ENCODE measurements at regions not wholly inside any gene's neighbourhood (a gene's known extent, or its start where the extent isn't known, plus 50 kb on each side); places are given as distances from the start of the nearest gene placed in this dataset.
"Not testable (repeated sequence)": the region's sequence is repeated elsewhere in the genome, so short reads cannot be mapped to it uniquely, and the experiment has no call there.

DNA sequence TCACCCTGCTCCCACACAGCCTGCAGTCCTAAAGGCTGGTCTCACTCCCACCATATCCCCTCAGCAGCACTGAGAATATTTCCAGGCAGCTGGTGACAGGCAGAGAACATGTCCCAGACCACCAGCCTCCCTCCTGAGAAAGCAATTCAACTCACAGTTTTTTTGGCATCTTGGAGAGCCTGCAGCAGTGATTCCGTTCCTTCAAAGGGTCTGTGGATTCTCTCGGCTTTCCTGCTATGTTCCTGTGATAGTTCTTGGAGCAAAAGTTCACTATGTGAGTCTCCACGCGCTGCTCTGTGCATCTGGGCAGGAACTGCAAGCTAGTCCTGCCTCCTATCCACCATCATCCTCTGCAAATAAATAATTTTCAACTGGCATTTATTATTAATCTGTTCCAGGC lies 448.3 kb upstream of the HSF2 start:
- no peak for DNase-seq

DNA sequence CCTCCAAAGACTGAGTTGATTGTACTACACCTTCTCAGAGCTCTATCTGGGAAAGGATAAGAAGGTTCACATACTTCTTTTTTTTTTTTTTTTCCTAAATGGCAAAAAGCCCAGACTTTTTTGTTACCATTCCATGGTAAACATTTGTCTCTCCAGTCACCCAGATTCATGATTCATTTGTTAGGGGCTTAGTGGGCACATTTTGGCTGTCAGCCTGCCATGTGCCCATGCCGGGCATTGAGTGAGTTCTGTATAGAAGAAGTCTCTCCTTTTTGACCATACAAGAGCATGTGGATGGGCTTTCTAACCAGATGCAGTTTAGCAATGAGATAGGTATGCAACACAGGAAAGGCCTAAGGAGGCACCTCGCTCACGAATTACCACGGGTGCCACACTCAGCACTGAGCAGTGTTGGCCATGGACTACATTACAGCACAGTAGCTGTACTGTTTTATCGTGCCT lies 447.5 kb upstream of the HSF2 start:
- no peak for DNase-seq

DNA sequence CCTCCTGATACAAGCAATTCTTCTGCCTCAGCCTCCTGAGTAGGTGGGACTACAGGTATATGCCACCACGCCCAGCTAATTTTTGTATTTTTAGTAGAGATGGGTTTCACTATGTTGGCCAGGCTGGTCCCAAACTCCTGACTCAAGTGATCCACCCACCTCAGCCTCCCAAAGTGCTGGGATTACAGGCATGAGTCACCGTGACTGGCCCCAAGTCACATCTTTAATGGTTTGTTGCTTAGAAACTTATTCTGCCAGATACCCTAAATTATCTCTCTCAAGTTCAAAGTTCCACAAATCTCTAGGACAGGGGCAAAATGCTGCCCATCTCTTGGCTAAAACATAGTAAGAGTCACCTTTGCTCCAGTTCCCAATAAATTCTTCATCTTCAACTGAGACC lies 444.1 kb upstream of the HSF2 start:
- not testable (repeated sequence) for DNase-seq

DNA sequence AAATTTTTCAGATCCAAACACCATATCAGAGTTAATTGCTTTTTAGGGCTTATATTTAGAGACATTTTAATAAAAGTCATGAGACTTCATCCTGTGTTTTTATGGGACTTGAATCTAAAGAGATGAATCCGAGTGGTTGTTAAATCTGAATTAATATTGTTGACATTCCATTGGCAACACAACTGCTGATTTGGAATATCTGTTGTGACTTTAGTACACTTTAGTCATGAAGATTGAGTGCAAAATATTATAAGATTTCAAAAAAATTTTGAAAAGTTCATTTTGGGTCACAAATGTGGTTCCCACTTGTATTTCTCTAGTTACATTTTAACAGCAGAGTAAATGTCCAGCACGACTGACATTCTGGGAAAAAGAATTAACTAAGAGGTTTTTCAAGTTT lies 442.7 kb upstream of the HSF2 start:
- DNase-seq, result no peak

DNA sequence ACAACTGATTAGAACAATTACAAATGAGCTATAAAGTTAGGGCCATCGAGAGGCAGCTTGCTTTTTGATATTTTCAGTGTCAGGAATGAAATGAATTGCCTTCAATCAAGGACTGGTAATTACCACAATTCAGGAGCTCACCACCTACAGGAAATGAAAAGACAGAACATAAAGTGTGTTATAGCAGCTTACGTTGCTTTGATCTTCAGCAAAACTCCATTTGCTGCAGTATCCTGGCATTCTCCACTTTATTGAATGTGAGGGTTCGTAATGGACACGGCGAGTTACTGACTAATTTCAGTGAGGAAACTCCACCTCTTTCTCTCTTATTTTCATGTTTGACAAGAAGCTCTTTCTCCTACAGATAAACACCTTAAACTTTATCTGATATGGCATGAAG lies 440.0 kb upstream of the HSF2 start:
- DNase-seq, result no peak

DNA sequence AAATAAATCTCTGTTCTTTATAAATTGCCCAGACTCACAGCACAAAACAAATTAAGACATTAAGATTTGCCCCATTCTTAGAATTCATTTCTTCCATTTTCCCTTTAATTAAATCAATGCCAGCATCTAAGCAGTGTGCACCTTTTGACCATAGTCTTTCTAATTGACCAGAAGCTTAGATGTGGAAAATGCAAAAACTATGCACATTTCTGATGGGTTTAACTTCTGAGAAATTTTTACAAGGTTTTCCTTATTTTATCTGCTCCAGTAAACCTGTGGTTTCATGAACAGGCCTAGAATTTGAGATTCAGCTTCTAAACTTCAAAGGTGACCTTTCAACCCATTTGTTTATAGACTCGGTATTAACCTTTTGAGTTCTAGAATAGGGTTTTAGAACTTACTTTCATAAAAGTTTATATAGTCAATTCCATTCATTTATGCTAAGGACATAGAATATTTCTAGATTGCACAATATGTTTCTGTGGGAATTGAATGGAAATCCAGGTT lies 437.8 kb upstream of the HSF2 start:
- no peak for DNase-seq

DNA sequence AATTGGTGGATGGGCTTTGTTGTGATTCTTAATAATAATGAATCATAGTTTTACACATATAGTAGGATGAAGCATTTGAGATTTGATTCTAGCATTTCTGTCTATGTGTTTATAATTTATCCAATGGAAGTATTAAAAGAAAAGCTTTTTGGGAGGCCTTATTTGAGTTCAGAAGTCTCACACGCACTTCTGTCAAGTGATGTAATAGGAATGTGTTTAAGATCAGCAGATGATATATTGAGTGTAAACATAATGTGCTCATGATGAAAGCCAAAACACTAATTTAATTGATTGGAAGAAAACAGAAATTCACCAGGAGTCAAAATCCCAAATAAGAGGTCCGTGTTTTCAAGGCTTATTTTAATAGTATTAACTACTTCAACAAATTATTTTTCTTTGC lies 435.6 kb upstream of the HSF2 start:
- no peak for DNase-seq

DNA sequence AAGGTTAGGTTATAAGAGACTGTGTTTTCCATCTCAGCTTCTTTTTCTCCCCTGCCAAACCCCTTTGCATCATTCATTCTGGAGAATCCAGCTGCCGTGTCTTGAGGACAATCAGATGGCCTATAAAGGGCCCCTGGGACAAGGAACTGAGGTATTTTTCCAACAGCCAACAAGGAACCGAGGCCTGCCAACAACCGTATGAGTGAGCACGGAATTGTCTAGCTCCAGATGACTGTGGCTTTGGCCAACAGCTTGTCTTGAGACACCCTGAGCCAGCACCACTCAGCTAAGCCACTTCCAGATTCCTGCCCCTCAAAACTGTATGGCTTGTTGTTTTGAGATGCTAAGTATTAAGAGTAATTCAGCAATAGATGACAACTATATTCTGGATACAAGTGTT lies 433.7 kb upstream of the HSF2 start:
- DNase-seq, result no peak

DNA sequence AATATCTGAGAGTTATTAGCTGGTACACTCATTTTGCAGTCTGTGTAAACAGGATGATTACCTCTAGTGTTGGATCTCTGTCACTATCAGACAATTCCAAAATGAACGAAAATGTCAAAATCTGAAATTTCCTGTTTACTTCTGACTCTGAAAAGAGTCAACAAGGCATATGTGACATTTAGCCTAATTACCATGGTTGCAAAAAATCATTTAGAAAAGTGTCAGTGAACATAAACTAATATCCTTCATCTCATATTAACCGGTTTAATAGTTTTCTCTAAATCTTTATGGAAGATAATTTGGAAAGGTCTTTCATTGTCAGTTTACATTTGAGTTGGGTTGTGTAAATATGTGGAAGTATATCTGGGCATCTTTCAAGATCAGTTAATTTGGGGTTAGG lies 431.8 kb upstream of the HSF2 start:
- DNase-seq, result no peak

DNA sequence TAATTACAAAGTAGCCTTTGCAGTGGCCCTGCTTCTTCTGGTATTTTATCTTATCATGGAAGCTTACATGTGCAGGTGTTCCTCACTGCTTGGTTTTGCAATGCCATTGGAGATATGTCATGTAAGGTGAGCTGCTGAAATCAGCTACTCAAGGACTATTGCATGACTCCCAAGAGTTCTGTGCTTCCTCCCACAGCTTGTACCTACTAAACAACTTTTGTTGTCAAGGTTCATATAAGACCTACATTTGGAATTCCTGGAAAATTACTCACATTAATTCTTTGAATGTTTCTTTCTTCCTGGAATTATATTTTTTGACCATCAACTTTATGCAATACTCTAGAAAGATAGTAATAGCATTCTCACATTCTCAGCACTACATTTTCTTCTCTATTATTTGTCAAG lies 427.5 kb upstream of the HSF2 start:
- no peak for DNase-seq

DNA sequence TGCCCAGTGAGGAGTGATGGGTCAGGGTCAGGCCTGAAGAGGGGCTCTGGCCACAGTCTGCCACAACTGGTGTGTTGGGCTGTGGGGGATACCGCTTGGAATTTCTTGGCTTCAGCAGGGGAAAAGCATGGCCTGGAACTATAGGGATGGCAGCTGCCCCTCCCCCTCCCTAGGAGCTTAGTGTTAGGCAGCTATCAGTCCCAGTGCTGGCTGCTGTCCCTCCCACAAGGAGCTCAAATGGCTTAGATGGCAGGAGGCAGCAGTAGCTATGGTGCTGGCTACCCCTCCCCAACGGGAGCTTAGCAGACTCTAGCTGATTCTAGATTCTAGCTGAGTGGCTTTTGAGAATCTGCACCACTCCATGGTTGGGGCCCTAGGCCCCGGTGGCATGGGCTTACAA lies 414.5 kb upstream of the HSF2 start:
- no peak for DNase-seq

DNA sequence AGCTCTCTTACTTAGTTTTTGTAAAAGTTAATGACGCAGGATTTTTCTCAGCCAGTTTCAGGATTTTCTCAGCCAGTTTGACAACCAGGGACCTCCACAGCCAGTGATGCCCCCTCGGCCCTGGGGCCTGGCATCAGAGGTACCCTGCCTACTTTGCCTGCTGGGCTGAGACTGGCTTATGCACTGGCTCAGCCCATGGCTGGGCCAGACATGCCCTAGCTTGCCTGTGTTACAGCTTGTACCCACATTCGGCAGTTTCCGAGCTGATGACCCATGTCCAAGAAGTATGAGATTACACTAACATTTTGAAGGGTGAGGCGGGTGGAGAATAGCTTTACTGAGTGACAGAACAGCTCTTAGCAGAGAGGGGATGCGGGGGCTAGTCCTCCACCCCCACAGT lies 406.1 kb upstream of the HSF2 start:
- DNase-seq, result no peak

DNA sequence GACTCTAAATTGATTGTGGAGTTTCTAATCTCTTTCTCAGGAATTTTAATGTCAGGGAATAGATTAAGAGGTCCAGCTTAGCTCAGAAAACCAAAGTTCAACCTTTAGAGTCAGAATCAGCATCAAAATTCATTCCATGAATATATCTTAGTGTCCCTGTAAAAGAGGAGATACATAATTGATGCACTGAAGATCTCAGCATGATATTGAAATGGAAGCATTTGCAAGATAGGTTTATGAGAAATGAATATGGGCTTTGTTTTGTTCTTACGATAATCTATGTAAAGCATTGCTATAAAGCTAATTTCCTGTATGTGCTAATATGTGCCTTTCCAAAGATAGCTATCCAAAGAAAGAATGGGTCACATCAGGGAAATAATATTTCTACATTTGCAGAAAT lies 404.5 kb upstream of the HSF2 start:
- DNase-seq, result no peak

DNA sequence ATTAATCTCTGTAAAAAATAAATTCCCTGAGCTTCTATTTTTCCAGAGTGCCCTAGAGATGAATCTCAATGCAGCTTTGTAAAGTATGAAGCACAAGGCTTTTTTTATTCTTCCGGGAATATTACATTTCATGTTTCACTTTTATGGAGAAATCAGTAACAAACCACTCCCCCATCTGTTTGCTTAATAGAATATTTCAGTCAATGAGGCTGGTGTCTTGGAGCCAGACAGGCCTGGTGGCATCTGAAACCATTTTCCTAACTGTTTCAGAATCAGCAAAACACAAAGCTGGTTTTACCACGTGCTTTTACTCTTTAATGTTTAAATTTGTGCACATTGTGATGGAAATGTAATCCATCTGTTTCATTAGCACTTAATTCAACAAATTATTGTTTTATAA lies 400.8 kb upstream of the HSF2 start:
- no peak for DNase-seq

DNA sequence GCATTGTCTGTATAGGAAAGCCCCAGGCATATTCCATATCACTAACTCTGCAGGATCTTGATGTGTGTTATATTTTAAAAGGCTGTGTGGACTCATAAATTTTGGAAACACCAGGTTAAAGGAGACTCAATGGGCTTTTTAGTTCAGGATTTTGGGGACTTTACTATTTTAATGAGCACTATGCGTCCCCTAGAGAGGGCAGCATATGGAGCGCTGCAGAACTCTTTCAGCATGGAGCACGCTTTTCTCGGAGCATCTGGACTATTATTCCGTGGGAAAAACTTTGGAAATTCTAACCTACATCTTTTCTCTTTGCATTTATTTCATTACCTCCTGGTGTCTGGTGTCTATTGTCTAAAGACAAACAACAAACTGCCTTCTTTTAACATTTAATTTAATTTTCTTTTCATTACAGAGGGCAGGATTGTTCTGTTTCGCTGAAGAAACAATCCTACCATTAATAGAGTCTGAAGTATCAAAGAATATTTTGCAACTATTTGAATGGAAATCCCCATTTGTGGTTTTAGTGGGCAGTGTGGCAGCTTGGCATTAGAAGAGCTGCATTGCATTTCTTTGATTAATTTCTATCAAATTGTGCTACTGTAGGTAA lies 399.9 kb upstream of the HSF2 start:
- DNase-seq, result no peak

DNA sequence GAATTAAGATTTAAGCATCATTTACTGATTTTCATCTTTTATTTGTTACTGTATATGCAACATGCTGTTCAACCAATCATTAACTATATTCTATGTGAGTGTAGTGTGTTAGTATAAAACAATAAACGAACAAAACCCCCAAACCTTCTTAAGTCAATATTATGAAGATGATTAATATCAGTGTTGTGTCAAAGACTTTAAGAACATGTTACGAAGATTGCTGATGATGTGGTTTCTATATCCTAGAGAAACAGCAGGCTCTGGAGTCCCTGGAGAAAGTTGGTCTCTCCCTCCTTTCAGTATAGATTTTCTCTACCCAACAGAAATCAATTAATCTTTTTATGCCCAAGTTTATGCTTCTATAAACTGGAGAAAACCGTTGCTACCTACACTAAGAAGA lies 393.8 kb upstream of the HSF2 start:
- DNase-seq, result no peak

DNA sequence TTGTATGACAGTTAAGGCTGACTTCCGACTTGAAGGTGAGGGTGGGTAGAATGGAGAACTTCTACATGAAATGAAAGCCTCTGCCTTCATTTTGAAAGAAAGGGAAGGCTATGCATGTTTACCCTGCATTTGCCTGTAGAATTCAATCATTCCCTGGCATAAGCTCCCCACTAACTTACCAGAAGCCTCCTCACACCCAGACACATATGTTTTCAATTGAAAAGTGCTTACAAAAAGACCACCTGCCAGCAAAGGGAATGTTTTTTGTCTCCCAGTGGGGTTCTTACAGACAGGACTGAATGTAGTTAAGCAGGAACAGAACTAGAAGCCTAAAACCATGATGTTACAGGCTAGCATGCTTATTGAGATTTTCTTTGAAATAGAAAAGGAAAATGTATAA lies 392.1 kb upstream of the HSF2 start:
- no peak for DNase-seq

DNA sequence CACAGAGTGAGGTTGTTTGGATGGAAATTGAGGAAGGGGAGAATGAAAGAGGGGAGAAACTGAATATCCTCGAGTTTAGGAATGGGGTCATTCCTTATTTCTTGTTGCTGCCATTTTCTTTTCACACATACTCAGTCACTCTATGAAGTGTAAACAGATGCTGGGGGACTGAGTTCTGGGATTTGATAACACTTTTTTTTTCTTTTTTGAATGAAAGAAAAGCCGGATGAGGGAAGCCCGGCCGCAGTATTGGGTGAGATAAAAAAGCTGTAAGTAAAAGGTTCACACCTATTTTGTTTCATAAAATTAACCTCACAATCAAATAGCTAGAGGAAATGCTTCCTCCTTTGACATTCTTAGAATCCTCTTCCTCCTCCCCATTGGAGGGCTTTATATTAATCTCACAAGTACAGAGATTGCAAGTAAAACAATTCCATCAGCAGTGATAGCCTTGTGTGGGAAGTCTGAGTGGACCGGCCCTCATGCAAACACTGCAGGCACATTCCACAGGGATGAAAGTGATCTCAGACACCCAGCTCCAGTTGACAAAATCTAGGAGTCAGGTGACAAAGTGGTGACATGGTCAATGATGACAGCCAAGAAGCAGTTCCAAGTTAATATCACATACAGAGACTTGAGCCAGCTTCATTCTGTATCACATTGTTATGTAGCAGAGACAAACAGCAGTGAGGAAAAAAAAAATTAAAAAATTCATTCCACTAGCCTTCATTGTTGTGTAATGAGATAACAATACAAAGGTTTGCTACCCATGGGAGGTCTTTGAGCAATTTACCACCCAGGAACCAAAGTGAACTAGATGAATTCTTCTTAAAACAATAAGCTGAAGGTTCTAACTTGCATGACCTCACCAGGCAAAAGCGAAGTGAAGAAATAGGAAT lies 391.1 kb upstream of the HSF2 start:
- no peak for DNase-seq

DNA sequence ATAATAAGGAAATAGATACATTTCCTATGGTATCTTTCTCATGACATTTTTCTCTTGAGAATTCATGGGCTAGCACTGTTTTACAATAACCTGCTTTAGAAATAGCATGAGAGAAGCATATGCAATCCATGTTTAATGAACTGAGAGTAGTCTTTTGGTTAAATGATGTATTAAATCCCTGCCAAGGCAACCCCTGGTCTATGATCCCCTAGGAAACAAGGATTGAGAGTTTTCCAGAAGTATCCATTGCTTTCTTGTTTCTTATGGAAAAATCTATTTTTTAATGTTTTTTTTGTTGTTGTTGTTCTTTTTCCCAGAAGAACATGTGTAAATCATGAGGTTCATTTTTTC lies 390.5 kb upstream of the HSF2 start:
- DNase-seq, result no peak

DNA sequence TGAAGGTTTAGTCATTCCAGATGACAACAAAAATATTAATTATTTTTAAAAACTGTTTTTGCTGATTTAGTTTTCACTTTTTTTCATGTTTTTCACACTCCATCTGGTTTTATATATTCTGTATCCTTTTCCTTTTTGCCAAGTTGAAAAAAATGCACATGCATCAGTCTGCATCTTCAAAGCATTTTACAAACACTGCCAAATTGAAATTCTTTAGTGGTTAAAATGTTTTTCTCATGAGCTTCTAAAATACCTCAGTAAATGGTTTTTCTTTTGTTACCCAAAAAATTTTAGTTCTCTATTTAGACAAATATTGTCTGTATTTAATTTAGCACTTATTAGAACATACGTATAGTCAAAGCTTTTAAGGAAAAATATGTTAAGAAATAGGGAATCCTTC lies 386.9 kb upstream of the HSF2 start:
- DNase-seq, result no peak

DNA sequence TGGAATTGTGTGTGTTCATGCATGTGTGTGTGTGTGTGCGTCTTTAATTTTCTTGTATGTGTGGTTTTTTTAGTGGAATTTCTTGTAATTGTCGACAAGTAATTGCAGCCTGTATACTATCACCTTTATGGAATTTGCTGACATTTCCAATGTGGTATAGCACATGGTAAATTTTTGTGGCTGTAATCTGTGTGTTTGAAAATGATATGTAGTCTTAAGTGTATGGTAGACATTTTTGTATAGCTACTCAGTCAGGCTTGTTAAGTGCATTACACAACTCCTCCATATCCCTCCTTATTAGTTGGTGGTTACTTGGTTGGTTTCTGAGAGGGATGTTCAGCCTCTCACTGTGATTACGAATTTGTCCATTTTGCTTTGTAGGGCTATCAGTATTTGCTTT lies 384.5 kb upstream of the HSF2 start:
- DNase-seq, result no peak

DNA sequence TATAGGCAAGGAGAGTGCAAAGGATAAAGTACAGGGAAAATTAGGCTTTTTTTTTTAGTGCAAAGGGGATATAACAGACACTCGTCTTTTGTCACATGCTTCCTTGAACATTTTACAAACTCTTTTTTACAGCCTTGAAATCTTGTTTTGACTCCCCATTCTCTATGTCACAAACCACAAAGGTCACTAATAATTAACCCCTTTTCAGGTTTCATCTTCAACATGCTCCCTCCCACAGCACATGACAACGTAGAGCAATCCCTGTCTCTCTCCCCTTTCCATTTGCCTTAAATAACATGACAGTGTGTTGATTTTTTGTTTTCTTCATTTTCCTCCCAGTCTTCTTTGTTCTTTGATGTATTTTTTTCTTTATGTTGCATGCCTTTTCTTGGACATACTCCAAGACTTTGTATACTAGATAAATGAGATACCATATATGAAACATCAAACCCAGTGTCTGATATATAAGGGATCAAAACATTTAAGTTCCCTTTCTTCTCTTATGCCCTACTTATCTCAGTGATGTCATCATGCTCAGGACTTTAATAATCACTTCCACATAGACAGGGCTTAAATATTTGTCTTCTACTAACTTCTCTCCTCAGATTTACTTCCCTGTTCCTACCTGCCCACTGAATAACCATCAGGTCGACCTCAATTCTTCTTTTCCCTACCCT lies 378.7 kb upstream of the HSF2 start:
- DNase-seq, result no peak

DNA sequence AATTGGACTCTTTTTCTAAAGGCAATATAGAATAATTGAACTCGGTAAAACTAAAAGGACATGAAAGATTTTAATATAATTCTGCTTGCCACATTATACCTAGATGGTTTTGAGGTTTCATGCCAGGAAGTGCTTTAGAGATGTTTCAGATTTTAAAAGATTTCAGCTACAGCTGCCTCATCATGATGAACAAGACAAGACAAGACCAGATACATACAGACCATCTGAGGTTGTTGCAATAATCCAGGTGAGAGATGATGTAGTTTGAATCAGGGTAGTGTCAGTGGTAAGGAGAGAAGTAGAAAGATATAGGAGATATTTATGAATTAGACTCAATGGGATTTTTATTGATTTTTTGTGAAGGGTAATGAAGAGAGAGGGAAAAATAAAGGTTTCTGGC lies 374.3 kb upstream of the HSF2 start:
- DNase-seq, result no peak

All from DMS 273 treated with DMSO at 0.1 percent for 48 hours (cell line).